HepG2 (cell line): ENCODE measurements at regions not wholly inside any gene's neighbourhood (a gene's known extent, or its start where the extent isn't known, plus 50 kb on each side); places are given as distances from the start of the nearest gene placed in this dataset.

Experiments
- CTCF ChIP-seq: sonication (generic); formaldehyde crosslinking; IDR thresholded peaks from 2 replicates; pipeline ENCODE4 v1.5.0; 2020; ENCODE audit warnings: mild to moderate bottlenecking, missing genetic modification reagents, moderate library complexity
- ETV6 ChIP-seq: sonication (generic); formaldehyde crosslinking; conservative IDR thresholded peaks from 2 replicates; pipeline ENCODE4 v1.4.0; 2020; ENCODE audit warnings: missing genetic modification reagents
- HDAC6 ChIP-seq: fragments of 200-600 bp; sonication (generic); IDR thresholded peaks from 2 replicates; pipeline ENCODE4 v1.7.0; 2017; ENCODE audit warnings: mild to moderate bottlenecking, antibody characterized with exemption, low read length, low read depth
- SMAD1 ChIP-seq: sonication (generic); formaldehyde crosslinking; IDR thresholded peaks from 2 replicates; pipeline ENCODE4 v1.4.0; 2020; ENCODE audit warnings: missing genetic modification reagents, low read depth, mild to moderate bottlenecking, borderline replicate concordance
- SRF ChIP-seq: IDR thresholded peaks from 2 replicates; pipeline ENCODE4 v1.6.1; 2011; ENCODE audit warnings: mild to moderate bottlenecking, low read depth, low read length, moderate library complexity
- THAP7 ChIP-seq: sonication (generic); formaldehyde crosslinking; IDR thresholded peaks from 2 replicates; pipeline ENCODE4 v1.8.1; 2023; ENCODE audit warnings: mild to moderate bottlenecking, missing genetic modification reagents
- TMF1 ChIP-seq: sonication (generic); formaldehyde crosslinking; IDR thresholded peaks from 2 replicates; pipeline ENCODE4 v1.8.1; 2022; ENCODE audit warnings: low read depth, missing genetic modification reagents
- USF2 ChIP-seq, 2 experiments: sonication (generic) in 1 of 2; formaldehyde crosslinking in 1 of 2; IDR thresholded peaks; 2 replicates each; pipeline versions ENCODE4 v1.5.1 to v1.6.1; 2011 to 2020; ENCODE audit warnings: borderline replicate concordance in 1 of 2, low read depth in 1 of 2, low read length in 1 of 2, mild to moderate bottlenecking in 1 of 2, missing genetic modification reagents in 1 of 2, moderate library complexity in 1 of 2
- TF ChIP-seq, protein P1 (sequence below): sonication (generic); formaldehyde crosslinking; conservative IDR thresholded peaks from 2 replicates; pipeline ENCODE4 v1.4.0; 2020; ENCODE audit warnings: missing genetic modification reagents
- TF ChIP-seq, protein P2 (sequence below): sonication (generic); formaldehyde crosslinking; IDR thresholded peaks from 2 replicates; pipeline ENCODE4 v1.4.0; 2020; ENCODE audit warnings: missing genetic modification reagents, borderline replicate concordance
- TF ChIP-seq, protein P3 (sequence below): sonication (generic); formaldehyde crosslinking; IDR thresholded peaks from 2 replicates; pipeline ENCODE4 v1.4.0; 2020; ENCODE audit warnings: missing genetic modification reagents

DNA sequence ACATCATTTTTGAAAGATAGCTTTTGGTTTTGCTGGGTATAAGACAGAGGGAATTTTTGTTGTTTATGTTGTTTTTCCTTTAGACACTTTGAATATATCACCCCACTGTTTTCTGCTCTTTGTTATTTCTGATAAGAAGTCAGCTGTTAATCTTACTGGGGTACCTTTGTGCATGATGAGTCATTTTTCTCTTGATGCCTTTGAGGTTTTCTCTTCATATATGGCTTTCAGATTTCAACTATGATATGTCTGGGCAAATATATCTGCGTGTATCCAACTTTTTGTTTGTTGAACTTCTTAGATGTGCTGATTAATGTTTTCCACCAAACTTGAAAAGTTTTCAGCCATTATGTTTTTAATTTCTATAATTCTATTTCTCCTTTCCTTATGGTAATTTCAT, 208.6 kb upstream of the TMEM72 start:
- no peak for TF ChIP-seq SRF
- TF ChIP-seq TMF1 (CRISPR knock-in tag) = no peak
- TF ChIP-seq THAP7 (CRISPR knock-in tag) = no peak
- TF ChIP-seq SMAD1 (CRISPR knock-in tag) = no peak
- no peak for TF ChIP-seq HDAC6
- TF ChIP-seq USF2 (IDR thresholded peaks at IDR 0.05; ENCODE audit: low read depth, low read length) = no peak
- no peak for TF ChIP-seq USF2 (CRISPR knock-in tag; IDR thresholded peaks at IDR 0.05; ENCODE audit: borderline replicate concordance)
- TF ChIP-seq CTCF (CRISPR knock-in tag) = no peak
- TF ChIP-seq, protein P1, sequence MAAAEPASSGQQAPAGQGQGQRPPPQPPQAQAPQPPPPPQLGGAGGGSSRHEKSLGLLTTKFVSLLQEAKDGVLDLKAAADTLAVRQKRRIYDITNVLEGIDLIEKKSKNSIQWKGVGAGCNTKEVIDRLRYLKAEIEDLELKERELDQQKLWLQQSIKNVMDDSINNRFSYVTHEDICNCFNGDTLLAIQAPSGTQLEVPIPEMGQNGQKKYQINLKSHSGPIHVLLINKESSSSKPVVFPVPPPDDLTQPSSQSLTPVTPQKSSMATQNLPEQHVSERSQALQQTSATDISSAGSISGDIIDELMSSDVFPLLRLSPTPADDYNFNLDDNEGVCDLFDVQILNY (CRISPR knock-in tag) = no peak
- TF ChIP-seq, protein P2, sequence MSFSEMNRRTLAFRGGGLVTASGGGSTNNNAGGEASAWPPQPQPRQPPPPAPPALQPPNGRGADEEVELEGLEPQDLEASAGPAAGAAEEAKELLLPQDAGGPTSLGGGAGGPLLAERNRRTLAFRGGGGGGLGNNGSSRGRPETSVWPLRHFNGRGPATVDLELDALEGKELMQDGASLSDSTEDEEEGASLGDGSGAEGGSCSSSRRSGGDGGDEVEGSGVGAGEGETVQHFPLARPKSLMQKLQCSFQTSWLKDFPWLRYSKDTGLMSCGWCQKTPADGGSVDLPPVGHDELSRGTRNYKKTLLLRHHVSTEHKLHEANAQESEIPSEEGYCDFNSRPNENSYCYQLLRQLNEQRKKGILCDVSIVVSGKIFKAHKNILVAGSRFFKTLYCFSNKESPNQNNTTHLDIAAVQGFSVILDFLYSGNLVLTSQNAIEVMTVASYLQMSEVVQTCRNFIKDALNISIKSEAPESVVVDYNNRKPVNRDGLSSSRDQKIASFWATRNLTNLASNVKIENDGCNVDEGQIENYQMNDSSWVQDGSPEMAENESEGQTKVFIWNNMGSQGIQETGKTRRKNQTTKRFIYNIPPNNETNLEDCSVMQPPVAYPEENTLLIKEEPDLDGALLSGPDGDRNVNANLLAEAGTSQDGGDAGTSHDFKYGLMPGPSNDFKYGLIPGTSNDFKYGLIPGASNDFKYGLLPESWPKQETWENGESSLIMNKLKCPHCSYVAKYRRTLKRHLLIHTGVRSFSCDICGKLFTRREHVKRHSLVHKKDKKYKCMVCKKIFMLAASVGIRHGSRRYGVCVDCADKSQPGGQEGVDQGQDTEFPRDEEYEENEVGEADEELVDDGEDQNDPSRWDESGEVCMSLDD (CRISPR knock-in tag) = no peak
- TF ChIP-seq, protein P3, sequence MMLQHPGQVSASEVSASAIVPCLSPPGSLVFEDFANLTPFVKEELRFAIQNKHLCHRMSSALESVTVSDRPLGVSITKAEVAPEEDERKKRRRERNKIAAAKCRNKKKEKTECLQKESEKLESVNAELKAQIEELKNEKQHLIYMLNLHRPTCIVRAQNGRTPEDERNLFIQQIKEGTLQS (CRISPR knock-in tag) = no peak
- TF ChIP-seq ETV6 (CRISPR knock-in tag) = no peak
